WTC11 (cell line): ENCODE measurements at regions not wholly inside any gene's neighbourhood (a gene's known extent, or its start where the extent isn't known, plus 50 kb on each side); places are given as distances from the start of the nearest gene placed in this dataset.

Experiments used
- ATAC-seq: fragments of 200-7000 bp; cut with Tn5 transposase; 2 replicates; pipeline ENCODE4 v1.10.0; 2021; ENCODE audit warnings: mild to moderate bottlenecking, moderate library complexity
- CTCF ChIA-PET: fragments of 300-600 bp; sonication (Branson Sonifier 250); formaldehyde crosslinking; loops from one replicate; lab custom pipeline; 2021; ENCODE audit warnings: antibody characterized with exemption; lab: Charles Lee
- POLR2A ChIA-PET: fragments of 350-600 bp; sonication (Branson Sonifier 250); formaldehyde crosslinking; loops from one replicate; lab custom pipeline; 2021; ENCODE audit warnings: antibody characterized with exemption; lab: Charles Lee
- DNase-seq: peaks from one replicate; pipeline ENCODE4 v3.0.0; 2021; ENCODE audit warnings: low spot score
- H3K27ac Mint-ChIP-seq: 2 replicates; pipeline ENCODE4 v1.8.0; 2021; ENCODE audit warnings: mixed read lengths
- H3K27me3 Mint-ChIP-seq: 2 replicates; pipeline ENCODE4 v1.8.0; 2021; ENCODE audit warnings: low read depth, mild to moderate bottlenecking, moderate library complexity, mixed read lengths
- H3K36me3 Mint-ChIP-seq: 2 replicates; pipeline ENCODE4 v1.8.0; 2021; ENCODE audit warnings: mixed read lengths
- H3K4me1 Mint-ChIP-seq: 2 replicates; pipeline ENCODE4 v1.8.0; 2022; ENCODE audit warnings: mixed read lengths
- H3K4me3 Mint-ChIP-seq: 2 replicates; pipeline ENCODE4 v1.8.0; 2021; ENCODE audit warnings: mild to moderate bottlenecking, moderate library complexity, mixed read lengths
- H3K9me3 Mint-ChIP-seq: 2 replicates; pipeline ENCODE4 v1.8.0; 2021; ENCODE audit warnings: mixed read lengths
- ATF6 ChIP-seq: sonication (generic); formaldehyde crosslinking; IDR thresholded peaks from 2 replicates; pipeline ENCODE4 v1.8.1; 2023; ENCODE audit warnings: mild to moderate bottlenecking, missing genetic modification reagents
- CBFB ChIP-seq: sonication (generic); formaldehyde crosslinking; IDR thresholded peaks from 2 replicates; pipeline ENCODE4 v1.8.1; 2022; ENCODE audit warnings: mild to moderate bottlenecking, low read depth, missing genetic modification reagents
- CREB1 ChIP-seq: sonication (generic); formaldehyde crosslinking; IDR thresholded peaks from 2 replicates; pipeline ENCODE4 v1.8.0; 2023; ENCODE audit warnings: mild to moderate bottlenecking, missing genetic modification reagents
- E2F5 ChIP-seq: sonication (generic); formaldehyde crosslinking; IDR thresholded peaks from 2 replicates; pipeline ENCODE4 v1.8.1; 2022; ENCODE audit warnings: mild to moderate bottlenecking, moderate library complexity, missing genetic modification reagents
- EMX1 ChIP-seq: fragments of 250-450 bp; sonication (Bioruptor Pico); IDR thresholded peaks from 2 replicates; pipeline ENCODE4 v1.8.0; 2021; ENCODE audit warnings: mild to moderate bottlenecking
- ETV6 ChIP-seq: sonication (generic); formaldehyde crosslinking; IDR thresholded peaks from 2 replicates; pipeline ENCODE4 v1.8.1; 2022; ENCODE audit warnings: mild to moderate bottlenecking, missing genetic modification reagents
- FOXJ3 ChIP-seq: sonication (generic); formaldehyde crosslinking; IDR thresholded peaks from 2 replicates; pipeline ENCODE4 v1.9.0; 2021; ENCODE audit warnings: missing genetic modification reagents, mild to moderate bottlenecking, borderline replicate concordance
- GABPB1 ChIP-seq: sonication (generic); formaldehyde crosslinking; IDR thresholded peaks from 2 replicates; pipeline ENCODE4 v1.8.1; 2023; ENCODE audit warnings: mild to moderate bottlenecking, missing genetic modification reagents
- GRHL2 ChIP-seq: fragments of 250-450 bp; sonication (Bioruptor Pico); IDR thresholded peaks from 2 replicates; pipeline ENCODE4 v1.8.0; 2022; ENCODE audit warnings: mild to moderate bottlenecking, moderate library complexity; ENCODE audit not compliant: insufficient replicate concordance, severe bottlenecking
- GTF2I ChIP-seq: fragments of 250-450 bp; sonication (Bioruptor Pico); conservative IDR thresholded peaks from 2 replicates; pipeline ENCODE4 v1.4.0; 2021; ENCODE audit warnings: mild to moderate bottlenecking
- MXD4 ChIP-seq: fragments of 250-450 bp; sonication (Bioruptor Pico); IDR thresholded peaks from 2 replicates; pipeline ENCODE4 v1.8.0; 2021; ENCODE audit warnings: mild to moderate bottlenecking, moderate library complexity, borderline replicate concordance
- MYBL2 ChIP-seq: sonication (generic); formaldehyde crosslinking; IDR thresholded peaks from 2 replicates; pipeline ENCODE4 v1.8.1; 2023; ENCODE audit warnings: mild to moderate bottlenecking, moderate library complexity, missing genetic modification reagents
- NFE2L1 ChIP-seq: sonication (generic); formaldehyde crosslinking; IDR thresholded peaks from 2 replicates; pipeline ENCODE4 v1.8.1; 2023; ENCODE audit warnings: missing genetic modification reagents
- NR1H2 ChIP-seq: sonication (generic); formaldehyde crosslinking; IDR thresholded peaks from 2 replicates; pipeline ENCODE4 v1.9.0; 2021; ENCODE audit warnings: mild to moderate bottlenecking, moderate library complexity, missing genetic modification reagents
- NR2C2 ChIP-seq: sonication (generic); formaldehyde crosslinking; IDR thresholded peaks from 2 replicates; pipeline ENCODE4 v1.8.0; 2022; ENCODE audit warnings: mild to moderate bottlenecking, missing genetic modification reagents
- PRRX2 ChIP-seq: fragments of 250-450 bp; sonication (Bioruptor Pico); IDR thresholded peaks from 2 replicates; pipeline ENCODE4 v1.8.0; 2021; ENCODE audit warnings: mild to moderate bottlenecking
- TEAD1 ChIP-seq: sonication (generic); formaldehyde crosslinking; IDR thresholded peaks from 2 replicates; pipeline ENCODE4 v1.8.0; 2022; ENCODE audit warnings: mild to moderate bottlenecking, missing genetic modification reagents
- TP53 ChIP-seq: sonication (generic); formaldehyde crosslinking; IDR thresholded peaks from 2 replicates; pipeline ENCODE4 v1.8.1; 2023; ENCODE audit warnings: mild to moderate bottlenecking, missing genetic modification reagents
- ZBTB21 ChIP-seq: sonication (generic); formaldehyde crosslinking; IDR thresholded peaks from 2 replicates; pipeline ENCODE4 v1.8.1; 2023; ENCODE audit warnings: mild to moderate bottlenecking, missing genetic modification reagents, borderline replicate concordance
- ZNF263 ChIP-seq: sonication (generic); formaldehyde crosslinking; IDR thresholded peaks from 2 replicates; pipeline ENCODE4 v1.8.1; 2022; ENCODE audit warnings: low read depth, mild to moderate bottlenecking, moderate library complexity, missing genetic modification reagents
- ZNF317 ChIP-seq: sonication (generic); formaldehyde crosslinking; IDR thresholded peaks from 2 replicates; pipeline ENCODE4 v1.8.1; 2023; ENCODE audit warnings: low read depth, mild to moderate bottlenecking, moderate library complexity, missing genetic modification reagents, borderline replicate concordance
- ZNF396 ChIP-seq: fragments of 250-450 bp; sonication (Bioruptor Pico); IDR thresholded peaks from 2 replicates; pipeline ENCODE4 v1.8.0; 2021; ENCODE audit warnings: mild to moderate bottlenecking, moderate library complexity, borderline replicate concordance
- ZNF423 ChIP-seq: fragments of 250-450 bp; sonication (Bioruptor Pico); IDR thresholded peaks from 2 replicates; pipeline ENCODE4 v2.1.2; 2022; ENCODE audit warnings: mild to moderate bottlenecking, moderate library complexity
- TF ChIP-seq, protein P1 (sequence below): sonication (generic); formaldehyde crosslinking; IDR thresholded peaks from 2 replicates; pipeline ENCODE4 v1.8.1; 2022; ENCODE audit warnings: low read depth, missing genetic modification reagents, borderline replicate concordance
- TF ChIP-seq, protein P2 (sequence below): sonication (generic); formaldehyde crosslinking; IDR thresholded peaks from 2 replicates; pipeline ENCODE4 v1.8.0; 2023; ENCODE audit warnings: missing genetic modification reagents
- TF ChIP-seq, protein P3 (sequence below): fragments of 250-450 bp; sonication (Bioruptor Pico); IDR thresholded peaks from 2 replicates; pipeline ENCODE4 v1.9.0; 2021; ENCODE audit warnings: moderate library complexity, mild to moderate bottlenecking, inconsistent platforms, borderline replicate concordance
- TF ChIP-seq, protein P4 (sequence below): sonication (generic); formaldehyde crosslinking; IDR thresholded peaks from 2 replicates; pipeline ENCODE4 v1.8.0; 2022; ENCODE audit warnings: mild to moderate bottlenecking, missing genetic modification reagents

- TF ChIP-seq ZBTB21 (CRISPR knock-in tag) (no peak), NFE2L1 (CRISPR knock-in tag) (no peak), ZNF423 (no peak), MYBL2 (CRISPR knock-in tag) (no peak), MXD4 (CRISPR knock-in tag) (no peak), CBFB (CRISPR knock-in tag) (no peak), PRRX2 (CRISPR knock-in tag) (no peak), TP53 (CRISPR knock-in tag) (no peak), FOXJ3 (CRISPR knock-in tag) (no peak), ATF6 (CRISPR knock-in tag) (no peak)
- TF ChIP-seq, all 79 proteins: peak for 0
Measured at GRCh38 chr14:44286201-44286600, 220.9 kb downstream of the FSCB start (continued).

DNA sequence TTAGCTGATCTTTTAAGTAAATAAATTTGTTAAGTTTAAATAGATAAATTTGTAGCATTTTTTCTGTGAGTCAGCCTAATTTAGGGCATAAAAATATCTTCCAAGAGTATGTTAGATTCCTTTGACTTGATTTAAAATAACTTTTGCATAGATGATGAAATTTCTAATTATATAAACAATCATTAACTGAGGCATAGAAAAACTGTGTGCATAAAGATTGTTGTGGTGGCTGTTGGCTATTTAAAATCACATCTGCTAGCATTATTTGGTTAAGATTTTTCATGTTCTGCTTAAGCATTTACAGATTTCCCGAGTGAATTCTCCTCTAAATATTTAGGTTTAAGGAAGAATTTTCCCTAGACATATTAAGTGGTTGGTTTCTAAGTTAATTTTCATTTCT, 223.2 kb downstream of the FSCB start:
- ChIA-PET CTCF (no interaction called here), POLR2A (no interaction called here)
- ATAC-seq (no peak), DNase-seq (no peak)
- Mint-ChIP-seq H3K27me3 (no peaks in the 10 kb centered on the region), H3K4me3 (no peak overlapping the region), H3K4me1 (no peaks in the 10 kb centered on the region), H3K9me3 (no peaks in the 10 kb centered on the region), H3K27ac (no peak overlapping the region), H3K36me3 (no peaks in the 10 kb centered on the region)
- no peak for TF ChIP-seq NR2C2
- TF ChIP-seq, protein P1, sequence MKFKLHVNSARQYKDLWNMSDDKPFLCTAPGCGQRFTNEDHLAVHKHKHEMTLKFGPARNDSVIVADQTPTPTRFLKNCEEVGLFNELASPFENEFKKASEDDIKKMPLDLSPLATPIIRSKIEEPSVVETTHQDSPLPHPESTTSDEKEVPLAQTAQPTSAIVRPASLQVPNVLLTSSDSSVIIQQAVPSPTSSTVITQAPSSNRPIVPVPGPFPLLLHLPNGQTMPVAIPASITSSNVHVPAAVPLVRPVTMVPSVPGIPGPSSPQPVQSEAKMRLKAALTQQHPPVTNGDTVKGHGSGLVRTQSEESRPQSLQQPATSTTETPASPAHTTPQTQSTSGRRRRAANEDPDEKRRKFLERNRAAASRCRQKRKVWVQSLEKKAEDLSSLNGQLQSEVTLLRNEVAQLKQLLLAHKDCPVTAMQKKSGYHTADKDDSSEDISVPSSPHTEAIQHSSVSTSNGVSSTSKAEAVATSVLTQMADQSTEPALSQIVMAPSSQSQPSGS = no peak
- TF ChIP-seq EMX1 (CRISPR knock-in tag) = no peak
- TF ChIP-seq CBFB (CRISPR knock-in tag) = no peak
- TF ChIP-seq, protein P2, sequence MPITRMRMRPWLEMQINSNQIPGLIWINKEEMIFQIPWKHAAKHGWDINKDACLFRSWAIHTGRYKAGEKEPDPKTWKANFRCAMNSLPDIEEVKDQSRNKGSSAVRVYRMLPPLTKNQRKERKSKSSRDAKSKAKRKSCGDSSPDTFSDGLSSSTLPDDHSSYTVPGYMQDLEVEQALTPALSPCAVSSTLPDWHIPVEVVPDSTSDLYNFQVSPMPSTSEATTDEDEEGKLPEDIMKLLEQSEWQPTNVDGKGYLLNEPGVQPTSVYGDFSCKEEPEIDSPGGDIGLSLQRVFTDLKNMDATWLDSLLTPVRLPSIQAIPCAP = no peak
- TF ChIP-seq GRHL2 (CRISPR knock-in tag) = no peak
- TF ChIP-seq NR1H2 (CRISPR knock-in tag) = no peak
- no peak for TF ChIP-seq CREB1 (CRISPR knock-in tag)
- no peak for TF ChIP-seq ZNF396 (CRISPR knock-in tag)
- no peak for TF ChIP-seq ZNF317 (CRISPR knock-in tag)
- no peak for TF ChIP-seq NFE2L1 (CRISPR knock-in tag)
- no peak for TF ChIP-seq ETV6 (CRISPR knock-in tag)
- TF ChIP-seq TEAD1 = no peak
- no peak for TF ChIP-seq GABPB1
- no peak for TF ChIP-seq GTF2I (CRISPR knock-in tag)
- TF ChIP-seq, protein P3, sequence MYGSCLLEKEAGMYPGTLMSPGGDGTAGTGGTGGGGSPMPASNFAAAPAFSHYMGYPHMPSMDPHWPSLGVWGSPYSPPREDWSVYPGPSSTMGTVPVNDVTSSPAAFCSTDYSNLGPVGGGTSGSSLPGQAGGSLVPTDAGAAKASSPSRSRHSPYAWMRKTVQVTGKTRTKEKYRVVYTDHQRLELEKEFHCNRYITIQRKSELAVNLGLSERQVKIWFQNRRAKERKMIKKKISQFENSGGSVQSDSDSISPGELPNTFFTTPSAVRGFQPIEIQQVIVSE (CRISPR knock-in tag) = no peak
- TF ChIP-seq, protein P4, sequence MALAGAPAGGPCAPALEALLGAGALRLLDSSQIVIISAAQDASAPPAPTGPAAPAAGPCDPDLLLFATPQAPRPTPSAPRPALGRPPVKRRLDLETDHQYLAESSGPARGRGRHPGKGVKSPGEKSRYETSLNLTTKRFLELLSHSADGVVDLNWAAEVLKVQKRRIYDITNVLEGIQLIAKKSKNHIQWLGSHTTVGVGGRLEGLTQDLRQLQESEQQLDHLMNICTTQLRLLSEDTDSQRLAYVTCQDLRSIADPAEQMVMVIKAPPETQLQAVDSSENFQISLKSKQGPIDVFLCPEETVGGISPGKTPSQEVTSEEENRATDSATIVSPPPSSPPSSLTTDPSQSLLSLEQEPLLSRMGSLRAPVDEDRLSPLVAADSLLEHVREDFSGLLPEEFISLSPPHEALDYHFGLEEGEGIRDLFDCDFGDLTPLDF = no peak
- TF ChIP-seq TP53 (CRISPR knock-in tag) = no peak
- TF ChIP-seq E2F5 = no peak
- no peak for TF ChIP-seq ZNF263 (CRISPR knock-in tag)
